Right lobe of liver (tissue), 4 donors: ENCODE measurements at regions not wholly inside any gene's neighbourhood (a gene's known extent, or its start where the extent isn't known, plus 50 kb on each side); places are given as distances from the start of the nearest gene placed in this dataset.

Experiments used
- CTCF ChIP-seq, 4 donors: fragments of 200-600 bp in 3 of 4; fragments of 450-650 bp in 1 of 4; IDR thresholded peaks; one replicate each; pipeline versions ENCODE4 v1.5.1 to v1.8.0; 2016 to 2022; ENCODE audit warnings: antibody characterized with exemption in 4 of 4, mild to moderate bottlenecking in 2 of 4
- POLR2A ChIP-seq: fragments of 450-650 bp; IDR thresholded peaks from one replicate; pipeline ENCODE4 v1.6.1; 2017; ENCODE audit warnings: antibody characterized with exemption, mild to moderate bottlenecking
- donor health status: DM: no; HTN: no; CAD: no.
- donor health status: DM: no; HTN: no; CAD: no.
- donor health status: DM: no; HTN: yes; CAD: no.

GRCh38 chr4:144376866-144377265 is 236.3 kb upstream of the GYPA start:
- TF ChIP-seq CTCF (IDR thresholded peaks at IDR 0.05), result no peak
- TF ChIP-seq POLR2A, result no peak
